ENCODE measurements at regions not wholly inside any gene's neighbourhood (a gene's known extent, or its start where the extent isn't known, plus 50 kb on each side); places are given as distances from the start of the nearest gene placed in this dataset.

- 73% methylated on average over 2 of the region's 2 CpGs for WGBS
- TF ChIP-seq CTCF (IDR thresholded peaks at IDR 0.05), result no peak
- TF ChIP-seq POLR2A (IDR thresholded peaks at IDR 0.05; ENCODE audit: low read depth), result no peak
- TF ChIP-seq EP300 (IDR thresholded peaks at IDR 0.05), result no peak
- TF ChIP-seq POLR2AphosphoS5 (IDR thresholded peaks at IDR 0.05), result no peak
- no peak overlapping the region for H3K27ac ChIP-seq (replicated peaks in 1 of 4)
- DNase-seq (ENCODE audit: extremely low spot score), result no peak
- H3K4me3 ChIP-seq, result no peak overlapping the region
- no peaks in the 10 kb centered on the region for H3K36me3 ChIP-seq
- no peaks in the 10 kb centered on the region for H3K27me3 ChIP-seq
- H3K9me3 ChIP-seq, result peaks cover 0 to 4% (median under 1%) of the 10 kb centered on the region in 4 donors
- no peaks in the 10 kb centered on the region for H3K4me1 ChIP-seq
- intact Hi-C loops (cut with DNase I), result no loop called here
Measured at GRCh38 chr5:89615839-89616518, 733.0 kb upstream of the MEF2C start.

- intact Hi-C loops (cut with DNase I), result no loop called here
- TF ChIP-seq POLR2A (IDR thresholded peaks at IDR 0.05; ENCODE audit: low read depth) (no peak), EP300 (IDR thresholded peaks at IDR 0.05) (no peak), CTCF (IDR thresholded peaks at IDR 0.05) (no peak), POLR2AphosphoS5 (IDR thresholded peaks at IDR 0.05) (no peak)
- H3K27ac ChIP-seq (replicated peaks in 1 of 4), result no peak overlapping the region
Measured at GRCh38 chr5:89613222-89613956, 730.4 kb upstream of the MEF2C start.

GRCh38 chr5:89606939-89607534 is 724.1 kb upstream of the MEF2C start:
- intact Hi-C loops (cut with DNase I), result no loop called here
- no peak overlapping the region for H3K4me3 ChIP-seq
- no peak overlapping the region for H3K27ac ChIP-seq (replicated peaks in 1 of 4)
- H3K4me1 ChIP-seq, result no peaks in the 10 kb centered on the region
- H3K9me3 ChIP-seq, result no peaks in the 10 kb centered on the region
- no peak for DNase-seq (ENCODE audit: extremely low spot score)
- WGBS, result 75% methylated on average over 4 of the region's 4 CpGs
- no peaks in the 10 kb centered on the region for H3K36me3 ChIP-seq
- no peak for TF ChIP-seq POLR2A (IDR thresholded peaks at IDR 0.05; ENCODE audit: low read depth)
- no peaks in the 10 kb centered on the region for H3K27me3 ChIP-seq

More at GRCh38 chr5:89613222-89613956, 730.4 kb upstream of the MEF2C start:
- Histone ChIP-seq H3K27me3 (no peaks in the 10 kb centered on the region), H3K4me3 (no peak overlapping the region), H3K9me3 (no peaks in the 10 kb centered on the region), H3K4me1 (no peaks in the 10 kb centered on the region), H3K36me3 (no peaks in the 10 kb centered on the region)
- WGBS, result 93% methylated on average over 3 of the region's 3 CpGs
- DNase-seq (ENCODE audit: extremely low spot score), result no peak

GRCh38 chr5:89604342-89604741 is 721.4 kb upstream of the MEF2C start:
- intact Hi-C loops (cut with DNase I), result no loop called here
- no peak for DNase-seq (ENCODE audit: extremely low spot score)
- Histone ChIP-seq H3K27ac (replicated peaks in 1 of 4) (no peak overlapping the region), H3K9me3 (no peaks in the 10 kb centered on the region), H3K27me3 (no peaks in the 10 kb centered on the region), H3K36me3 (no peaks in the 10 kb centered on the region), H3K4me1 (no peaks in the 10 kb centered on the region), H3K4me3 (no peak overlapping the region)
- TF ChIP-seq EP300 (IDR thresholded peaks at IDR 0.05), result no peak
- no peak for TF ChIP-seq POLR2AphosphoS5 (IDR thresholded peaks at IDR 0.05)
- TF ChIP-seq POLR2A (IDR thresholded peaks at IDR 0.05; ENCODE audit: low read depth), result no peak
- TF ChIP-seq CTCF (IDR thresholded peaks at IDR 0.05), result no peak
- 82% methylated on average over 1 of the region's 1 CpG for WGBS

GRCh38 chr5:89601880-89602279 is 718.9 kb upstream of the MEF2C start:
- Histone ChIP-seq H3K4me1 (no peaks in the 10 kb centered on the region), H3K9me3 (no peaks in the 10 kb centered on the region), H3K4me3 (no peak overlapping the region), H3K36me3 (no peaks in the 10 kb centered on the region), H3K27ac (replicated peaks in 1 of 4) (no peak overlapping the region), H3K27me3 (no peaks in the 10 kb centered on the region)
- TF ChIP-seq POLR2AphosphoS5 (IDR thresholded peaks at IDR 0.05) (no peak), EP300 (IDR thresholded peaks at IDR 0.05) (no peak), CTCF (IDR thresholded peaks at IDR 0.05) (no peak), POLR2A (IDR thresholded peaks at IDR 0.05; ENCODE audit: low read depth) (no peak)
- intact Hi-C loops (cut with DNase I), result no loop called here
- DNase-seq (ENCODE audit: extremely low spot score), result no peak
- WGBS, result 94% methylated on average over 12 of the region's 12 CpGs

Data from esophagus muscularis mucosa (tissue), 4 donors.